Choroid plexus epithelial cell (primary cell): ENCODE measurements at regions not wholly inside any gene's neighbourhood (a gene's known extent, or its start where the extent isn't known, plus 50 kb on each side); places are given as distances from the start of the nearest gene placed in this dataset.

Source experiments
- DNase-seq: peaks from one replicate; pipeline ENCODE4 v3.0.0-alpha.2; 2010; ENCODE audit warnings: low read depth
- H3K4me3 ChIP-seq: 2 replicates; pipeline ENCODE4 v1.5.1; 2011; ENCODE audit warnings: low read depth, mild to moderate bottlenecking, control low read depth, low read length, moderate library complexity
- TF ChIP-seq, protein P1 (sequence below): conservative IDR thresholded peaks from 2 replicates; pipeline ENCODE4 v1.5.1; 2011; ENCODE audit warnings: low read depth, mild to moderate bottlenecking, control low read depth, inconsistent platforms, low read length, moderate library complexity

DNA sequence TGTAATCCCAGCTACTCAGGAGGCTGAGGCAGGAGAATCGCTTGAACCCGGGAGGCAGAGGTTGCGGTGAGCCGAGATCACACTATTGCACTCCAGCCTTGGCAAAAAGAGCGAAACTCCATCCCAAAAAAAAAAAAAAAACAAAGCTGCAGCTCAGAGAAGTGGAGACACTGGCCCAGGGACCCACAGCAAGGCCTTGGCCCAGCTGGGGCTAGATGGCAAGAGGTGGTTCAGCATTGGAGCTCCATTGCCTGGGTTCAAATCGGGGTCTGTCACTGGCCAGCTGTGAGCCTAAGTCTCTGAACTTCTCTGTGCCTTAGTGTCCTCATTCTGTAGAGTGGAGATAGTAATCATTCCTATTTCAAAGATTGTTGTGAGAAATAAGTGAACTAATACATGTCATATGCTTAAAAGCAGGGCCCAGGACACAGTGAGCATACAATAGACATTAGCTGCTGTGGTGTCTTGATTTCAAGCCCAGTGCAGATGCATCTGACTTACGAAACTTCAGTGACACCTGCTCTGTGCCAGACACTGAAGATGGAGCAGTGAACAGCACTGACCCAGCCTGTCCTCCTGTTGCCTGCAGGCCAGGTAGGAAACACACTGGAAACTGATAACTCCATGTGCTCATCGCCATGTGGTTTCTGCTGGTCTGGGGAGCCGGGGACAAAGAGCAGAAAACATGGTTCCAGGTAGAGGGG, 127.7 kb downstream of the C9orf50 start:
- TF ChIP-seq, protein P1, sequence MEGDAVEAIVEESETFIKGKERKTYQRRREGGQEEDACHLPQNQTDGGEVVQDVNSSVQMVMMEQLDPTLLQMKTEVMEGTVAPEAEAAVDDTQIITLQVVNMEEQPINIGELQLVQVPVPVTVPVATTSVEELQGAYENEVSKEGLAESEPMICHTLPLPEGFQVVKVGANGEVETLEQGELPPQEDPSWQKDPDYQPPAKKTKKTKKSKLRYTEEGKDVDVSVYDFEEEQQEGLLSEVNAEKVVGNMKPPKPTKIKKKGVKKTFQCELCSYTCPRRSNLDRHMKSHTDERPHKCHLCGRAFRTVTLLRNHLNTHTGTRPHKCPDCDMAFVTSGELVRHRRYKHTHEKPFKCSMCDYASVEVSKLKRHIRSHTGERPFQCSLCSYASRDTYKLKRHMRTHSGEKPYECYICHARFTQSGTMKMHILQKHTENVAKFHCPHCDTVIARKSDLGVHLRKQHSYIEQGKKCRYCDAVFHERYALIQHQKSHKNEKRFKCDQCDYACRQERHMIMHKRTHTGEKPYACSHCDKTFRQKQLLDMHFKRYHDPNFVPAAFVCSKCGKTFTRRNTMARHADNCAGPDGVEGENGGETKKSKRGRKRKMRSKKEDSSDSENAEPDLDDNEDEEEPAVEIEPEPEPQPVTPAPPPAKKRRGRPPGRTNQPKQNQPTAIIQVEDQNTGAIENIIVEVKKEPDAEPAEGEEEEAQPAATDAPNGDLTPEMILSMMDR, result no peak
- no peak overlapping the region for H3K4me3 ChIP-seq
- DNase-seq, result no peak

- TF ChIP-seq, protein P1, result no peak
- H3K4me3 ChIP-seq, result peak overlapping the region; percentile 14
- peak; percentile 75 for DNase-seq
These were observed 129.4 kb downstream of the C9orf50 start for GRCh38 chr9:129491487-129491855.

- H3K4me3 ChIP-seq, result peak overlapping the region; percentile 34
- DNase-seq, result peak; percentile 54
- TF ChIP-seq, protein P1, result no peak
These were observed 130.1 kb downstream of the C9orf50 start for GRCh38 chr9:129490583-129491486.

DNA sequence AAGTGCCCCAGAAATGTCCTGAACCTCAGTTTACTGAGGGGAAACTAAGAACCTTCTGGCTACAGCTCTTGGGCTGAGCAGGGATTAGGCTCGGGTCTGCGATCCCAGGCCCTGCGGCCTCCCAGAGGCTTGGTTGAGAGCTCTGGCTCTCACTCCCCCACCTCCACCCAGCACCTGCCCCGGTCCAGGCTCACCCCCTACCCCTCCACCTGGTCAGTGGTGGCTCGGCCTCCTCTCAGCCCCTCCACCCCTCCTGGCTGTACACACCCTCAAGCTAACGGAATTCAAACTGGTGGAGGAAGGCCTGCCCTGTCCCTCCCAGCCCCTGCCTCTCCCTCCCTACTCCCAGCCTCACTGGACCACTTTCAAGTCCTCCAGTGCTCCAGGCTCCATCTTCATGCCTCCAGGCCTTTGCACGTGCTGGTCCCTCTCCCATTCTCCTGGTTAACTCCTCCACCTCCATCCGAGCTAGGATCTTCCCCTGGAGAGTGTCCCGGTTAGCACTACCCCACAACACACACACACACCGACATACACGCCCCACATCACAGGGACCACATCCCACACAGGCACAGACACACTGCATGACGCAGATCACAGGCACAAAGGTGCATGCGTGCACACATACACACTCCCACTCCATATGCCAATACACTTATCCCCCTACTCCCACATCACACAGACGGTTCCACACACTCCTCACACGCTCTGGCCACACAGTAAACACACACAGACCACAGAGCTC, 130.9 kb downstream of the C9orf50 start:
- peak overlapping the region; percentile 34 for H3K4me3 ChIP-seq
- TF ChIP-seq, protein P1, result no peak
- DNase-seq, result peak; percentile 44

DNA sequence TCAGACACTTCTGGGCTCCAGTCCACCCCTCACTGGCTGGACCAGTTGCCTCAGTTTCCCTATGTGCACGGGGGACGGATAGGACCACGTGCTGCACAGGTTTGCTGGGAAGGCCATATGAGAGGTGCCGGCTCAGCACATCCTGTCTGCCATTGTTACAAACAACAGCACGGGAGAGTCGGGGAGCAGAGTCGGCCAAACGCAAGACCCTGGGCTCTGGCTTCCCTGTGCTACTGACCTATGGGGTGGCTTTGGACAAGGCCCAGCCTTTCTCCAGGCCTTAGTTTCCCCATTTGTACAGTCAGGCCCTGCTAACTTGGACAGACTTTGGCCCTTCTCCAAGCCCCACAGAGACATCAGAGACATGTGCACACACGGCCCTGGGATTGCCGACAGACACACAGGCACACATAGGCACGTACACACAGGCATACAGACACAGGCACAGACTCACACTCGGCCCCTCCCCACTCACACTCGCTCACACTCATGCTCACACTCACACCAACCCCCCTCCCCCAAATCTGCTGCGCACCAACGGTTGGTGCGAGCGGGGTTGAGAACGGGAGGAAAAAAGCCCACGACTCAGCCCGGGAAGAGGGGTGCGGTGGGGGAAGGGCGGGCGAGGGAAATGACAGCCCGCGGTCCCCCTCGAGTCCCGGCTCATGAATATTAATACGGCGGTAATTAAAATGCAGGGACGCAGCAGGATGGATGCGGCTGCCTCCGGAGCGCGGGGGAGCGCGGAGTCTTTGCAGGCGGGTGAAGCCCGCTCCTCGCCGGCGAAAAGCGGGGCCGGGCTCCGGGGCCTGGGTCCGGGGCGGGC, 133.0 kb downstream of the C9orf50 start:
- peak overlapping the region; percentile 28 for H3K4me3 ChIP-seq
- TF ChIP-seq, protein P1, result no peak
- peak; percentile 82 for DNase-seq
